RCC 7860 (cell line): ENCODE measurements at regions not wholly inside any gene's neighbourhood (a gene's known extent, or its start where the extent isn't known, plus 50 kb on each side); places are given as distances from the start of the nearest gene placed in this dataset.
"Not testable (repeated sequence)": the region's sequence is repeated elsewhere in the genome, so short reads cannot be mapped to it uniquely, and the experiment has no call there.

Experiments used
- DNase-seq: peaks from one replicate; pipeline ENCODE4 v3.0.0-alpha.2; 2015; ENCODE audit warnings: low spot score
- FAIRE-seq: peaks from 2 replicates; lab custom pipeline; 2012; peaks lifted over from hg19 to GRCh38; lab: Jason Lieb, UNC

DNA sequence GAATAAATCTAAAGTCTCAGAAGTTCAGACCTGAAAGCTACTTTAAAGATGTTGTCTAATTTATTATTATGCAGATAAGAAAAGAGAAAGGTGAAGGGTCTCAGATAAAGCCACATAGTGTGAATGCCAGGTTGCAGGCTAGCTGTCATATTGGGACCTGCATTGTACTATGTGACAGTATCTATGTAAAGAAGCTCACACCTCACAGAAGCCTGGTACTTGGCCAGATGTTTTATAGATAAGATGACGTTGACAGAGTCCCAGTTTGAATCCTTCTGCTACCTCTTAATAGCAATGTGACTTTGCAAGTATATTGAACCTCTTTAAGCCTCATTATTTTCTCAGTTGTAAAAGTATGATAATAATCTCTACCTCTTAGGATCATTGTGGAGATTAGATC, 227.0 kb downstream of the SPRY1 start:
- DNase-seq (no peak), FAIRE-seq (no peak)

GRCh38 chr4:123624959-123625358, 228.4 kb downstream of the SPRY1 start:
- no peak for FAIRE-seq

DNA sequence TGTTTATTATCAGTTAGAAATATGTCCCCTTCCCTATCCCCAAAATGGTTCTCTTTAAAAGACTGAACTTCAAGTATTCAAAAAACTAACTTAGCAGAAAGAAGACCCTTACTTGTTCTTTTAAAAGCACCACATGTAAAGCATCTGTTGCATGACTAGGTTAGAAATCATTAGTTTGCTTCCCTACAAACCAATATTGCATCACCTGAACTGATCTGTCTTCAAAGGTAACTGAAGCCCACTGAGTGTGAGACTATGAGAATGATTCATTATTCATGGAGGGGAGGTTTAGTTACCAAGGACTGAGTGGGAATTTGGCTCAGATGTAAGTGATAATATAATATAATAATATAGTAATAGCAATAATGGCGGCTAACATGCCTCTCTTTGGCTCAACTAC, 231.7 kb downstream of the SPRY1 start:
- no peak for FAIRE-seq

More at GRCh38 chr4:123624959-123625358, 228.4 kb downstream of the SPRY1 start:
- DNase-seq = no peak

GRCh38 chr4:123631786-123632692, 235.4 kb downstream of the SPRY1 start:
- no peak for DNase-seq
- FAIRE-seq = no peak

More for the DNA sequence above, 231.7 kb downstream of the SPRY1 start:
- DNase-seq = no peak

- FAIRE-seq (no peak), DNase-seq (no peak)
Observed at GRCh38 chr4:123632693-123633030, 236.1 kb downstream of the SPRY1 start.

DNA sequence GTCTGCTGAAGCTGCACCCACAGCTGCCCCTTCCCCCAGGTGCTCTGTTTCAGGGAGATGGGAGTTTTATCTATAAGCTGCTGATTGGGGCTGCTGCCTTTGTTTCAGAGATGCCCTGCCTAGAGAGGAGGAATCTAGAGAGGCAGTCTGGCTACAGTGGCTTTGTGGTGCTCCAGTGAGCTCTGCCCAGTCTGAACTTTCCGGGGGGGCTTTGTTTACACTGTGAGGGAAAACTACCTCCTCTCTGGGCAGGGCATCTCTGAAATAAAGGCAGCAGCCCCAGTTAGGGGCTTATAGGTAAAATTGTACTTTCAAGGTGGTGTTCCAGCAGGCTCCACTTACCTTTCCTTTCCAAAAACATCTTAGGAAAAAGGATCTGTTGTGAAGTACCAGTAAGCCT, 242.2 kb downstream of the SPRY1 start:
- FAIRE-seq = no peak
- DNase-seq = no peak

DNA sequence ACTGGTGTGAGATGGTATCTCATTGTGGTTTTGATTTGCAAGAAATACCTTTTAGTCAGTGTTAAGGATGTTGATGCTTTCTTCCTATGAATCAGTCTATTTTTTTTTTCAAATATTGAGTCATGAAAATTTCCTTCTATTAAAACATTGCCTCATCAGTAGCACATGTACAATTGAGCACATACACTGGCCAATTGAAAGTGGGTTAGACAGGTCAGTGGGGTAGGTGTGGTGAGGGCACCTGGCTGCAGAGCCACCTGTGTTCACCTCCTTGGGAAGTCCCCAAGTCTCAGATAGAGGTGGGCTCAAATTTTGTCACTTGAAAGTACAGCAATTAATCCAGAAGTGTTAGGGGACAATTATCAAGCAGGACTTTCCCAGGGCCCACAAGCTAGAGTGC, 243.7 kb downstream of the SPRY1 start:
- FAIRE-seq = no peak
- DNase-seq = no peak

- no peak for FAIRE-seq
- DNase-seq = no peak
Observed at GRCh38 chr4:123640824-123641223, 244.2 kb downstream of the SPRY1 start.

GRCh38 chr4:123643691-123644090, 247.1 kb downstream of the SPRY1 start:
- DNase-seq = no peak

DNA sequence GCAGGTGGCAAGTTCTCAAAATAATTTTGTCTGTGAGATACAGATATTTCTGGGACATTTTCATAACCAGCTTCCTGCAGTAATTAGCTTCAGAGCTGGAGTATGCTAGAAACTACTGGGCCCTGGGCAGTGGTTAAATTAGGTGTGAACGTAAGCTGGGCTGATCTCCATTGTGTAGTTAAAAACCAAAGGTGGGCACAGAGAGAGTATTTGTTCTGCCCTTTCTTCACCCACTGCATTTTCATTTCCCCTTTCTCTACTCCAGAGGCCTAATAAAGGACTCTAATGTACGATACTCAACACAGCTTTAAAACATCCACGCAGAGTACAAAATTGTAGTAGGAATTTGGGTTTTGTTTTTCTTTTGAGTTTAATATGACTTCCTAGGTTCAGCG, 252.7 kb downstream of the SPRY1 start:
- DNase-seq (no peak), FAIRE-seq (no peak)

More at GRCh38 chr4:123643691-123644090, 247.1 kb downstream of the SPRY1 start:
- no peak for FAIRE-seq

GRCh38 chr4:123649645-123650391, 253.2 kb downstream of the SPRY1 start:
- no peak for FAIRE-seq
- DNase-seq = no peak

- no peak for DNase-seq
- FAIRE-seq = no peak
Observed at GRCh38 chr4:123651066-123651465, 254.5 kb downstream of the SPRY1 start.

DNA sequence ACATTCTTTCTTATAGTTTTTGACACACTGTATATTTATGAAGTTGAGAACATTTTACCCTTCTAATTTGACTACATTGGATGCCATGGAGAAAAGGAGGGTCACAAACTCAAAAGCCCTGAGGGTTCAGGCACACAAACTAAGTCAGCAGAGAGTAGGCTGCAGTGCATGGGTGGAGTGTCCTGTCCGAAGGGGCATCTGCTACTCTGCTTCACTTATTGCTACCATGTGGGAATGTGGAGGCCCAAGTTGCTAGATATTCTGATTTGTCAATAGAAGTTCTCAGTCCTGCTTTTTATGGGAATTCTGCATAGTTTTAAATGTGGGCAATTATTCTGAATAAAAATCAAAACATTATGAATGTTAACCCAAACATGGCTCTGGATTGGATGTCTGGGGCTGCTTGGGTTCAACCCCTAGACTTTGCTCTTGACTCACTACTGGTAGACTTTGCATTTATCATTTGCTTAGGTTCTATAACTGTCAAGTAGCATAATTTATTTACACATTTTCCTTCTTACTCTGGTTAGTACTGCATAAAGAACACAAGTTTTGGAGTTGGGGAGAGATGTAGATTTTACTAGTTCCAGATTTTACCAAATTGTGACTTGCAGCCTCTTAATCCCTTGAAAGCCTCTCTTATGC, 255.1 kb downstream of the SPRY1 start:
- DNase-seq = no peak
- no peak for FAIRE-seq

- FAIRE-seq (no peak), DNase-seq (no peak)
Observed at GRCh38 chr4:123652476-123652875, 255.9 kb downstream of the SPRY1 start.

GRCh38 chr4:123653236-123653635, 256.6 kb downstream of the SPRY1 start:
- DNase-seq (no peak), FAIRE-seq (no peak)

- DNase-seq, FAIRE-seq: not testable (repeated sequence)
Observed at GRCh38 chr4:123656746-123657294, 260.2 kb downstream of the SPRY1 start.

DNA sequence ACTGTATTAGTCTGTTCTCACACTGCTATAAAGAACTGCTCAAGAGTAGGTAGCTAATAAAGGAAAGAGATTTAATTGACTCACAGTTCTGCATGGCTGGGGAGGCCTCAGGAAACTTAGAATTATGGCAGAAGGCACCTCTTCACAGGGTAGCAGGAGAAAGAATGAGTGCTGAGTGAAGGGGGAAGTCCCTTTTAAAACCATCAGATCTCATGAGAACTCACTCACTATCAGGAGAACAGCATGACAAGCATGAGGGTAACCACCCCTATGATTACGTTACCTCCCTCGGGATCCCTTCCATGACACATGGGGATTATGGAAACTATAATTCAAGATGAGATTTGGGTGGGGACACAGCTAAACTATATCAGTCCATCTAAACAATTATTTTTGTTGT, 261.0 kb downstream of the SPRY1 start:
- DNase-seq, FAIRE-seq: not testable (repeated sequence)

GRCh38 chr4:123659262-123659661, 262.7 kb downstream of the SPRY1 start:
- no peak for DNase-seq
- FAIRE-seq = no peak

DNA sequence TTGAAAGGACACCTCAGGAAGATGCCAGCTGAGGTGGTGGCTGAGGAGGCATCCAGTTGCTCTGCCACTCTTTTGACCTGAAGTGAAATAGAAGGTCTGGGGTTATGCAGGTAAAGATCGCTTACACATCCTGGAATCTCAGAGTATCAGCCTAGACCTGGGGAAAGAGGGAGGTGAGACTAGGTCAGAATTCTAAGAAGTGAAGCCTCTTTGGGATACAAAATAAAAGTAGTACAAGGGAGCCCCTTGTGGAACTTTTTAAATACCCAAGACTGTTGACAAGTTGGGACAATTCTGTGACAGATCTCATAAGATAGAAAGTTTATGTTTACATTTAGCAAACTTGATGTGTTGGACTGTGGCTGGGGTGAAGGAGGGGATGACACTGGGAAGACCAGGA, 263.1 kb downstream of the SPRY1 start:
- FAIRE-seq (no peak), DNase-seq (no peak)

DNA sequence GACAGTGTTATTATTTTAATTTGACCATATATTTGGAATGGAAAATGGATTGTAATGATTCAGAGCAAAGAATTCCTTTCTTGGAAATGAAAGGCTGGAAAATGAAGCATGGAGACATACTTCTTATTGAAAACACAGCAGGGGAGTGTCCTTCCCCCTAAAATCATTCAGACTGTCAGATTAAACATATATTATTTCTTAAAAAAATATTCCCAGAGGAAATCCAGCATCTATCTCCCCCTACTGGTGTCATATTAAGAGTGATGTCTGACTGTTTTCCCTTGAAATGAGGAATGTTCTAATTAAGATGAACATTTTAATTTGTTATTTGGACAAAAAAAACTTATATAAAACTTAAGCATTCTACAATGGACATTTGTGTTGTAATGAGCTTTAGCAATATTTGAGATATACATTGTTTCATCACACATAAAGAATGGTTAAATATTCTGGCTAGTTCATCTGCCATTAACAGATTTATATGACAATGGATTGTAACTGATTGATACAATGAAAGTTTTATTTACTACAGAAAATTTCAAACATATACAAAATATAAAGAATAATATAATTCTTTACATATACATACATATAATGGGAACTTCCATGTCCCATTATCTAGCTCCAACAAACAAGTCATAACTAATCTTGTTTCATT, 264.6 kb downstream of the SPRY1 start:
- FAIRE-seq = no peak
- DNase-seq = no peak

GRCh38 chr4:123662827-123663226, 266.2 kb downstream of the SPRY1 start:
- FAIRE-seq = no peak

More at GRCh38 chr4:123662827-123663226, 266.2 kb downstream of the SPRY1 start:
- DNase-seq = no peak
